MM.1S (cell line): ENCODE measurements at regions not wholly inside any gene's neighbourhood (a gene's known extent, or its start where the extent isn't known, plus 50 kb on each side); places are given as distances from the start of the nearest gene placed in this dataset.

Experiments
- DNase-seq: peaks from one replicate; pipeline ENCODE4 v3.0.0-alpha.2; 2015
- H2AFZ ChIP-seq: fragments of 300-600 bp; sonication (generic); 2 replicates; pipeline ENCODE4 v1.6.0; 2016; ENCODE audit warnings: antibody characterized with exemption, low read length
- H3F3A ChIP-seq: fragments of 300-600 bp; sonication (generic); 2 replicates; pipeline ENCODE4 v1.6.1; 2016; ENCODE audit warnings: mild to moderate bottlenecking, antibody characterized with exemption, low read length, moderate library complexity, mixed read lengths; ENCODE audit not compliant: insufficient read depth
- H3K27ac ChIP-seq: fragments of 300-600 bp; sonication (generic); 2 replicates; pipeline ENCODE4 v1.5.1; 2016; ENCODE audit warnings: mild to moderate bottlenecking, low read length
- H3K27me3 ChIP-seq: fragments of 300-600 bp; sonication (generic); replicated peaks from 2 replicates; pipeline ENCODE4 v1.6.0; 2016; ENCODE audit warnings: low read length; ENCODE audit not compliant: insufficient read depth
- H3K36me3 ChIP-seq: fragments of 300-600 bp; sonication (generic); replicated peaks from 2 replicates; pipeline ENCODE4 v1.6.1; 2016; ENCODE audit warnings: mild to moderate bottlenecking, low read length, mixed read lengths; ENCODE audit not compliant: insufficient read depth
- H3K4me1 ChIP-seq: fragments of 300-600 bp; sonication (generic); 2 replicates; pipeline ENCODE4 v1.6.1; 2016; ENCODE audit warnings: low read length, mixed read lengths
- H3K4me2 ChIP-seq: fragments of 300-600 bp; sonication (generic); 2 replicates; pipeline ENCODE4 v1.6.0; 2016; ENCODE audit warnings: low read depth, low read length
- H3K4me3 ChIP-seq: fragments of 300-600 bp; sonication (generic); 2 replicates; pipeline ENCODE4 v1.5.1; 2016; ENCODE audit warnings: low read length, mixed read lengths
- H3K79me2 ChIP-seq: fragments of 300-600 bp; sonication (generic); 2 replicates; pipeline ENCODE4 v1.6.1; 2016; ENCODE audit warnings: mixed run types, low read length, mixed read lengths
- H3K9ac ChIP-seq: fragments of 300-600 bp; sonication (generic); 2 replicates; pipeline ENCODE4 v1.6.1; 2016; ENCODE audit warnings: low read length, mixed read lengths
- H3K9me2 ChIP-seq: fragments of 300-600 bp; sonication (generic); replicated peaks from 2 replicates; pipeline ENCODE4 v1.6.1; 2016; ENCODE audit warnings: mild to moderate bottlenecking, low read length, mixed read lengths; ENCODE audit not compliant: insufficient read depth
- H3K9me3 ChIP-seq: fragments of 300-600 bp; sonication (generic); replicated peaks from 2 replicates; pipeline ENCODE4 v1.6.1; 2016; ENCODE audit warnings: mild to moderate bottlenecking, low read length, mixed read lengths; ENCODE audit not compliant: insufficient read depth
- H4K20me1 ChIP-seq: fragments of 300-600 bp; sonication (generic); 2 replicates; pipeline ENCODE4 v1.6.1; 2016; ENCODE audit warnings: mild to moderate bottlenecking, low read length, moderate library complexity, mixed read lengths; ENCODE audit not compliant: insufficient read depth
- CTCF ChIP-seq: fragments of 300-600 bp; sonication (generic); IDR thresholded peaks from 2 replicates; pipeline ENCODE4 v1.5.1; 2016; ENCODE audit warnings: antibody characterized with exemption, low read length, mixed read lengths
- EZH2 ChIP-seq: fragments of 300-600 bp; sonication (generic); optimal IDR thresholded peaks from 2 replicates; pipeline ENCODE3; 2017; ENCODE audit warnings: low read depth, mild to moderate bottlenecking, antibody characterized with exemption, low read length, mixed read lengths
- EZH2phosphoT487 ChIP-seq: fragments of 300-600 bp; sonication (generic); IDR thresholded peaks from 2 replicates; pipeline ENCODE4 v1.6.1; 2018; ENCODE audit warnings: antibody characterized with exemption, low read length

GRCh38 chr18:41135146-41135545, 819.9 kb upstream of the PIK3C3 start:
- Histone ChIP-seq H3K27me3 (no peaks in the 10 kb centered on the region), H3K9me3 (no peaks in the 10 kb centered on the region), H3K4me1 (no peaks in the 10 kb centered on the region), H3K9ac (no peak overlapping the region), H4K20me1 (no peaks in the 10 kb centered on the region), H2AFZ (no peak overlapping the region), H3K4me3 (no peak overlapping the region), H3F3A (no peaks in the 10 kb centered on the region), H3K79me2 (no peaks in the 10 kb centered on the region), H3K27ac (no peak overlapping the region), H3K36me3 (no peaks in the 10 kb centered on the region), H3K9me2 (no peaks in the 10 kb centered on the region), H3K4me2 (no peak overlapping the region)
- no peak for DNase-seq
- TF ChIP-seq EZH2 (no peak), EZH2phosphoT487 (no peak), CTCF (no peak)

GRCh38 chr18:41134426-41134825, 820.6 kb upstream of the PIK3C3 start:
- Histone ChIP-seq H3K4me1 (no peaks in the 10 kb centered on the region), H2AFZ (no peak overlapping the region), H3K36me3 (no peaks in the 10 kb centered on the region), H3F3A (no peaks in the 10 kb centered on the region), H3K79me2 (no peaks in the 10 kb centered on the region), H3K27me3 (no peaks in the 10 kb centered on the region), H3K9me3 (no peaks in the 10 kb centered on the region), H3K4me2 (no peak overlapping the region), H3K27ac (no peak overlapping the region), H3K9me2 (no peaks in the 10 kb centered on the region), H4K20me1 (no peaks in the 10 kb centered on the region), H3K4me3 (no peak overlapping the region), H3K9ac (no peak overlapping the region)
- DNase-seq, result no peak
- no peak for TF ChIP-seq CTCF
- TF ChIP-seq EZH2phosphoT487, result no peak
- no peak for TF ChIP-seq EZH2

- Histone ChIP-seq H3F3A (no peaks in the 10 kb centered on the region), H3K9ac (no peak overlapping the region), H3K79me2 (no peaks in the 10 kb centered on the region), H3K4me1 (no peaks in the 10 kb centered on the region), H3K27me3 (no peaks in the 10 kb centered on the region), H3K9me2 (no peaks in the 10 kb centered on the region), H3K36me3 (no peaks in the 10 kb centered on the region), H3K9me3 (no peaks in the 10 kb centered on the region), H4K20me1 (no peaks in the 10 kb centered on the region), H3K27ac (no peak overlapping the region), H3K4me2 (no peak overlapping the region), H2AFZ (no peak overlapping the region), H3K4me3 (no peak overlapping the region)
- no peak for TF ChIP-seq CTCF
- no peak for DNase-seq
These were observed 824.0 kb upstream of the PIK3C3 start for GRCh38 chr18:41131050-41131449.

GRCh38 chr18:41128545-41128944, 826.5 kb upstream of the PIK3C3 start:
- no peaks in the 10 kb centered on the region for H3K36me3 ChIP-seq
- TF ChIP-seq EZH2phosphoT487 (no peak), EZH2 (no peak), CTCF (no peak)
- H3K27ac ChIP-seq, result no peak overlapping the region
- no peaks in the 10 kb centered on the region for H3K4me1 ChIP-seq
- H4K20me1 ChIP-seq, result no peaks in the 10 kb centered on the region
- H3K9me2 ChIP-seq, result no peaks in the 10 kb centered on the region
- H3K9ac ChIP-seq, result no peak overlapping the region
- H3K27me3 ChIP-seq, result no peaks in the 10 kb centered on the region
- H3K79me2 ChIP-seq, result no peaks in the 10 kb centered on the region
- DNase-seq, result no peak
- H3F3A ChIP-seq, result no peaks in the 10 kb centered on the region
- H3K4me3 ChIP-seq, result no peak overlapping the region
- H3K4me2 ChIP-seq, result no peak overlapping the region
- H2AFZ ChIP-seq, result no peak overlapping the region
- no peaks in the 10 kb centered on the region for H3K9me3 ChIP-seq
